HG03045 (cell line): ENCODE measurements at regions not wholly inside any gene's neighbourhood (a gene's known extent, or its start where the extent isn't known, plus 50 kb on each side); places are given as distances from the start of the nearest gene placed in this dataset.
"Not testable (repeated sequence)": the region's sequence is repeated elsewhere in the genome, so short reads cannot be mapped to it uniquely, and the experiment has no call there.

Experiments used
- ATAC-seq: cut with Tn5 transposase; IDR thresholded peaks from one replicate; pipeline ENCODE4 v1.9.1; 2021; ENCODE audit warnings: mild to moderate bottlenecking, moderate library complexity; ENCODE audit not compliant: unreplicated experiment

DNA sequence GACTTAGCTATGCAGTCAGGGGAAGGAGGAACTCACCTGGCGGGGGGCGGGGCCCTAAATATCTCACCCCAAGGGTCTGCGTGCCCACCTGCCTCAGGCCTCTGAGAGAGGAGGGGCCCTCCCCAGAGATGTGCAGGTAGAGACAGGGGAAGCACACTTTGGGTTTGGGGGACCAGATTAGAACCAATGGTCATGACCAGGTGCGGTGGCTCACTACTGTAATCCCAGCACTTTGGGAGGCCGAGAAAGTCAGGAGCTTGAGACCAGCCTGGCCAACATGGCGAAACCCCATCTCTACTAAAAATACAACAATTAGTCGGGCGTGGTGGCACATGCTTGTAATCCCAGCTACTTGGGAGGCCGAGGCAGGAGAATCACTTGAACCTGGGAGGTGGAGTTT lies 246.4 kb upstream of the TCERG1L start:
- not testable (repeated sequence) for ATAC-seq

DNA sequence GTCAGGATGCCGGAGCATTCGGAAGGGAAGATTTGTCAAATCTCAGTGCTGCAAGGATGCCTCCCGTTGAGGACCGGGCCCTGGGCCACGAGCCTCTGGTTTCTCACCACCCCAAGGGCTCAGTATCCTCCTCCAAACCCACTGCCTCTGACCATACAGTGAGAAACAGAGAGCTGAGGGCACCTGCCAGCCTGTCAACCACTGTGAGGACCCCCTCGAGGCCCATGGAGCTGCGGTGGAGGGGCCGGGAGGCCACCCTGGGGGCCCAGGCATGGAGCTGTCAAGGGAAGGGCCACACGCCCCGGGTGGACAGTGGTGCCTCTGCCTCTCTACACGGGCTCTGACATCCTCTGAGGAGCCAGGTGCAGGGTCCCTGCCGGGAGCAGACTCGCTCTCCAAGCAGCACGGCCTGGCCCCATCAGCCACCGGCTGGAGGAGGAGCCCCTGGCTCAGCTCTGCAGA lies 248.0 kb upstream of the TCERG1L start:
- ATAC-seq = no peak

DNA sequence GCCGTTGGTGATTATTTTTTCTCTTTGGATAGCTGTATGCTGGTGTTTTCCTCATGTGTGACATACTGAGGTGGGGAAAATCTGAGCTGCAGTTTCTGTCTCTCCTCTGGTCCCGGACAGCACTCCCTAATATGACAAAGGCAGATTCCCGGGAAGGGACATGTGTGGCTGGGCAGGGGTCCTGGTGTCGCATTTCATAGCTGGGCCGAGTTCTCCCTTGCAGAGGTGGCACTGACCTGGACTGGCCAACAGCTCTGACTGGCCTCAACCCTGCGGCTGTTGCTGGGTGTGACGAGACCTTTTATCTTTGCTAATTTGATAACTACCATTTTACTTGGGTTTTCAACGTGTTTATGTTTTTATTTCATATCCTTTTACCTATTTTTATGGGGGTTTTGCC lies 248.6 kb upstream of the TCERG1L start:
- ATAC-seq = no peak

DNA sequence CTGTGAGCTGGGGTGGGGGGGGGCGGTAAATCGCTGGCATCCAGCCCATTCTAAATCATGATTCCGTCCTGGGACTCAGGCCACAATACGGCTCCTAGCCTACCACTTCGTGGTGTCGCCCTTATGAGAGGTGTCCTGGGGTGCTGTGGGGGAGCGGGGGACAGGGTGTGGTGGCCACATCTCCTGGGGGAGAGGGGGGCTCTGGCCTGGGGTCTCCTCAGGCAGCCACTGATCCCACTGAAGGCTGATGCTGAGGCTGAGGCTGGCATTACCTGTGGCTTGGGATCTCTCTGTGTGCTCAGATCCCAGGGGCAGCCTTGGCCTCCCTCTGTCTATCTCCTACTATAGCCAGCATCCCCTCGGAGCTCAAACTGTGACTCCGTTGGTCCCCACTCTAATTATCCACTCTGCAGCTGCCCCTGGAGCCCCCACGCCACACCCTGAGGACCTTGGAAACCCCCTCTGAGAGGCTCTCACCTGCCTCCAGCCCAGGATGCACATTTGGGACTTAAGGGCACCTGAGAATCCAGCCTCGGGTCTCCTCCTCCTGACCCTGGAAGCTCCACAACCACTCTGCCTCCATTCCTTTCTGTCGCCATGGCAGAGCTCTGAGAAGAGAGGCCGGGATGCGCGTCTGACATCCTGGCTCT lies 249.3 kb upstream of the TCERG1L start:
- ATAC-seq = no peak

DNA sequence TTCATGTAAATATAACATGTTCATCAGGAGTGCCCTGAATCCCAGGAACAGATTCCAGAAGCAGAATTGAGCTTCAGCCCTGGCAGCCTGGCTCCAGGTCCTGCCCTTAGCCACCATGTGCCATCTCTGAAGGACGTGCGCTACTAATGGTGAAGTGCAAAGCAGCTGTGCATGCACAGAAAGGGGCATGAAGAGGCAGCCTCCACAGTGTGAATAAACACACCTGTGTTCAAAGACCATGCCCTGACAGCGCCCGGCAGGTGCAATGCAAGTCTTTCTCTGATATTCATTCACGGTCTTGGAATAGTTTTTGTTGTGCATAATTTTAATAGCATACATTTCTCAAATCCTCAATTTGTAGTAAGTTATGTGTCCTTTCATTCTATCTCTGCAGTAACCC lies 250.4 kb upstream of the TCERG1L start:
- ATAC-seq = no peak

DNA sequence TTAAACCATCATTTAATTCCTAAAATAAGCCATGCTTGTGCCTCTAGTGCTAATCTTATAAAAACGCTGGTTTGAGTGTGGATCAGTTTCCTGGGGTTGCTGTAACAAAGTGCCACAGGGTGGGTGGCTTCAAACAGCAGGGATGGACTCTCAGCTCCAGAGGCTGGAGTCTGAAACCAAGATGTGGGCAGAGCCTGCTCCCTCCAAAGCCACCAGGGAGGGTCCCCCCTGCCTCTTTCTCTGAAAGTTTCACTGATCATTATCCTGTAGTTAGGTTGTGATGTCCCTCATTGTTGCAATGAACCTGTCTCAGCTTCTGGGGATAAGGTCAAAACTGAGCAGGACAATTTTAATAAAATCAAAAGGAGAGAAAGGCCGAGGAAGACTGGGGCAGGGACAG lies 251.9 kb upstream of the TCERG1L start:
- ATAC-seq = no peak

DNA sequence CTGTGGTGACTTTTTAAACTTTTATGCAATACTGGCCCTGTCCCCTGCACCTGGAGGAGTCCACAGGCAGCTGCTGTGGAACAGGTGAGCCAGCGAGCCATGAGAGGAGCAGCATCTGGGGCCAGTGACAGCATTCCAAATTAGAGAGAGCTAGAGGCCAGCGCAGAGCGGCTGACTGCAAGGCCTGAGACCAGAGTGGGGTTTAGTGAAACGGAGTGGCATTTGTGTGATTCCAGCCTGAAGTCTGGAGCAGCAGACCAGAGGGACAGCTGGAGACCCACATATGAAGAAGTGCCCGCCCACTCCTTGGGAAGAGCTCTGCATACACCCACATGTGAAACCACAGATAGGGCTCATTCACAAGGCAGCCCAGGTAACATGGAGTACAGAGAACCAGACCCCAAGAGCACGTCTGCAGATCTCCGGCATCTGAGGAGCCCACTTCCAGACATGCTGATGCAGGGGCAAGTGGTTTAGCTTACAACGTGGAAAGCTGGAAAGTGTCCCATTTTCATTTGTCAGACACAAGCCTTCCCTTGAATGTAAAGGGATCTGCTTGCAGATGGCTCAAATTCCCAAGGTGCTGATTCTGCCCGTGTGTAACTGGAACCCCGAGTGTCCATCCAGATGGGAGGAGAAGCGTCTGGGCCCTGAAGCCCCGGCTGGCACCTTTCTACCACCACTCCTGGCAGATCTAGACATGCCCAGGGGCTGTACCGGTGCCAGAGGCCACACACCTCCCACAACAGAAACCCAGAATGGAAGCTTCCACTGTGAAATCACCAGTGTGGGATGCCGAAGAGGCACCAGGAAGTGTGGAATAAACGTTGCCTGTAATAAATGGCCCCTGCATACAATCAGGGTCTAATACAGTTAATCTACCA lies 256.0 kb upstream of the TCERG1L start:
- no peak for ATAC-seq

DNA sequence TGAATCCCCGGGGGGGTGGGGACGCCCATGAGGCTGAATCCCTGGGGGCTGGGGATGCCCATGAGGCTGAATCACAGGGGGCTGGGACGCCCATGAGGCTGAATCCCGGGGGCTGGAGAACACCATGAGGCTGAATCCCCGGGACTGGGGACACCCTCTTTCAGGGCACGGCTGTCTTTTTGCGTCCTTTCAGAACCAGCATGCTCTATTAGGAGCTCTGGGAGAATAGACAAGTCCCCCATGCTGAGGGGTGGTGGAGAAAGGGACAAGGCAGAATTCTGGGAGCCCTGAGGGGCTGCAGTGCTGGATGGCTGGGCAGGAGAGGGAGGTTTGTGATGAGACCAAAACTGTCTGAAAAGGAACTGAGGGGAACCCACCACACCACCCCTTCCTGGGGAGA lies 257.3 kb upstream of the TCERG1L start:
- ATAC-seq = no peak

DNA sequence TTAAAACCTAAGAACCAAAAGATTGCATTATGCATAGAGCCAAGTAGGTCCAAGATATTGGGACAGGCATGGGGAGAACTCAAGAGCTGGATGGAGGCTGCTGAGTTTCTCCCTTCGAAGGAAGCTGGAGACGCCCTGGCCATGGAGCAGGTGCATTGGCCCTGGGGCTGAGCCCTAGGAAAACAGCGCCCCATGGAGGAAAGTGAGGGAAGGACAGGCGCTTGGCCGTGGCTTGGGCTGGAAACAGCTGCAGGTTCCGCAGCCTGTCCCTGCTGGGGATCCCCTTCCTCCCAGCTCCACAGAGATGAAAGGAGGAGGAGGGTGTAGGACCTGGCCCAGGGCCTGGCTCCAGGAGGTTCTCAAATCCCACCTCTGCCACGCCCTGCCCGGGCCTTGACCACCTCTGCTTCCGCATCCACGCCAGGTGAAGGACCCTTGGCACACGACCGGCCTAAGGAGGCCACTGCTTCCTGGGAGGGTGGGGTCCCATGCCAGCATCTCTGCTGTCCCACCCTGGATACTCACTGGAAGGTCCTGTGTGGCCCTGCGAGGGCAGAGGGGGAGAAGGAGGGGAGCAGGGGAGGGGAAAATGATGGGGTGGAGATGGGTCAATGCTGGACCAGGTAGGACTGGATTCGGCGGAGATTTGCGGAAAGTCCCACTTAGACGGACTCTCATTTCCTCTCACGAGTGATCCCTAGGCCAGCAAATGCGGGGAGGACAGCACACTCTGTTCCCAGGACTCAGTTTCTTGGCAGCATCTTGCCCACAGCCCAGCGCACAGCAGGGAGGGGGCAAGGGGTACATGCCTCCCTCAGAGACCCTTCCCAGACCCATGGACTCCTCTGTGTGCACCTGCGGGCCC lies 258.6 kb upstream of the TCERG1L start:
- no peak for ATAC-seq

DNA sequence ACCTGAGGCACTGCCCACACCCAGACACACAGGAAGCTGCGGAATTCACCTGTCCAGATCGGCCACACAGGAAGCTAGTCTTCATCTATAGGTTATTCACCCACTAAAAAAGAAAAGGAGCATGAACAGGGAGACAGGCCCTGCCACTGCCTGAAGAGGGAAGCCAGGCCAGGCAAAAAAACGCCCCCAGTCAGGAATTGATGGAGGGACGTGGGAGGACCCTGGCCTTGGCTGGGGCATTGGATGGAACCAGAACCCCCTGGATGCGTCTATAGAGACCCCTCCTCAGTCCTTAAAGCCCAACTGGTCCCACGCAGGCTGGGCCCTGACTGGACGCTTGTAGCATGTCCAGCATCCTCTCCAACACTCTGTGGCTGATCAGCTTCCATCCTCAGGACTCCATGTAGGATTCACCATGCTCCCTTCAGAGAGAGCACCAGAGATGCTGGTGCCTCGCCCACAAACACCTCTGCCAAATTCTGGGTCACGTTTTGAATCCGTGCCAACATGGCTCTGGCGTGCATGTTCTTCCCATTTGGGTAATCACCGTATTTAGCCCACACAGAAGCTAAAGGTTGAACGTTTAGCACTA lies 259.3 kb upstream of the TCERG1L start:
- ATAC-seq = no peak

DNA sequence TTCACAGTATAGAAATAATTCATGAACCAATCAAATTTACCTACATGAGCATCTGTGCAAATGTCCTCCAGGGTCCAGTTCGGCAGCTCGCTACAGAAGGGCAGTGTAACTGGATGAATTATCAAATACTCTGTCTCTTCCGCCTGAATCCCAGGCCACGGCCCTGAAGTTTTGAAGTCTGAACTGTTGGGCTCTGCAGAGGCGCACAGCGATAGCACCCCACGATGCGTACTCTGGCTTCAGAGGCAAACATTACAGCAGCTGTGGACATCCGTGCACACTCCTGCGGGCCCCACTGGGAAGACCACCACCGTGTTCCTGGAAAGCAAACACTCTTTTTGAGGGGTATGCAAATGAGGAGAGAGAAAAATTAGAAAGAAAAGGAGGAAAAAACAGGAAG lies 259.8 kb upstream of the TCERG1L start:
- no peak for ATAC-seq

DNA sequence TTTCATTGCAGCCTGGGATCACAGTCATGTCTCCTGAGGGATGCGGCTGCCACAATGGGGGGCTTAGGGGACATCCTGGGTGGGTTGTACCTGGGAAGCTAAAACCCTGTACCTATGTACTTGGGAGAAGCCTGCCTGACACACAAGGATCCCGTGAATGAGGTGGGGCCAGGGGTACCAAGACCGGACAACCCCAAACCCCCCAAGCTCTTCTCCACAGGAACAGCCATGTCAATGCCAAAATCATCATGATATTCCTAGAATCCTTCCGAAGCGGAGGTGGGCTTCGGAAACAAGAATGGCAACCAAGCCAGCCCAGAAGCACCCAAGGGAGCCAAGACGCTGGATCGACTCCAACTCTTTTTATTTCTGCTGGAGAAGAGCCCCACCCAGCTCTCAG lies 260.3 kb upstream of the TCERG1L start:
- no peak for ATAC-seq

DNA sequence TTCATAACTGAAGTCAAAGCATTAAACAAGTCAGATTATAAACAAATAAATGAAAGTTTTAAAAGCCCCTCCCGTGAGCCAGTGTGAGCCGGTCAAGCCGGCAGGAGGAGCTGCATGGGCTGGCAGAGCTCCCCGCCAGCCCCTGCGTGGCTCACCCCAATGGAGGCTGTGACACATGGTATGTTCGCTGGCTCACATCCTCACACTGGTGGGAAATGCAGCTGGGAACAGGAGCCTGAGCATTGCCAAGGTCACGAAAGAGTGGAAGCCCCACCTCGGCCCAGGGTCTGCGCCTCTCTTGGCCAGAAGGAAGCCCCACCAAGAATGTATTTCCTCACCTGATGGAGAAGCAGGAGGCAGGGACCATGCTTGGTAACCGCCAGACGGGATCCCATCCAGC lies 261.7 kb upstream of the TCERG1L start:
- no peak for ATAC-seq

DNA sequence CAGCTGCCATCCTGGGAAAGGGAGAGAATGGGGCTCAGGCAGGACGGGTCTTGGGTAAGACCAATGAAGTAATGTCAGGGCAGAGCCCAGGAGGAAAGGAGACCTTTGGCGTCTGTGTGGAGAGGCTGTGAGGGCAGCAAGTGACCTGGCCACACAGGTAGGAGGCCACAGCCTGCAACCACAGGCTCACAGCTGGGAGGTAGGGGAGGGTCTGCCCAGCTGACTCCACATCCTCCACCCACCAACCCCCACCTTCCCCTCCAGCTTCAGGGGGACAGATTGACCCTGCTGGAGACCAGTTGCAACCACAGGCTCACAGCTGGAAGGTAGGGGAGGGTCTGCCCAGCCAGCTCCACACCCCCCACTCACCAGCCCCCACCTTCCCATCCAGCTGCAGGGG lies 262.2 kb upstream of the TCERG1L start:
- ATAC-seq = no peak

DNA sequence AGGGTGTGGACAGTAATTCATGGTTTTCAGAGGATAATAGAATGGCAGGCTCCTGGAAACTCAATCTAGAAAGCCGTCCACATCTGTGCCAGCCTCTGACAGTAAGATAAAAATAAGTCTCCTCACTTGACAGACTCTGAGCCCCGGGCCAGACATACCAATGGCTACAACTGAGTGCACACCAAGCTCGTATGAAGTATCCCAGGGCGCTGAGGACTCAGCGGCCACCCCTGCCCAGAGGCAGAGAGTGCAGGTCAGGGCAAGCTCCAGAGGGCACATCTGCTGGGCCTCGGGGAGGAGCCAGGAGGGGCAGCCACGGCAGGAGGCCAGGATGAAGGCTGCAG lies 262.8 kb upstream of the TCERG1L start:
- ATAC-seq = no peak

DNA sequence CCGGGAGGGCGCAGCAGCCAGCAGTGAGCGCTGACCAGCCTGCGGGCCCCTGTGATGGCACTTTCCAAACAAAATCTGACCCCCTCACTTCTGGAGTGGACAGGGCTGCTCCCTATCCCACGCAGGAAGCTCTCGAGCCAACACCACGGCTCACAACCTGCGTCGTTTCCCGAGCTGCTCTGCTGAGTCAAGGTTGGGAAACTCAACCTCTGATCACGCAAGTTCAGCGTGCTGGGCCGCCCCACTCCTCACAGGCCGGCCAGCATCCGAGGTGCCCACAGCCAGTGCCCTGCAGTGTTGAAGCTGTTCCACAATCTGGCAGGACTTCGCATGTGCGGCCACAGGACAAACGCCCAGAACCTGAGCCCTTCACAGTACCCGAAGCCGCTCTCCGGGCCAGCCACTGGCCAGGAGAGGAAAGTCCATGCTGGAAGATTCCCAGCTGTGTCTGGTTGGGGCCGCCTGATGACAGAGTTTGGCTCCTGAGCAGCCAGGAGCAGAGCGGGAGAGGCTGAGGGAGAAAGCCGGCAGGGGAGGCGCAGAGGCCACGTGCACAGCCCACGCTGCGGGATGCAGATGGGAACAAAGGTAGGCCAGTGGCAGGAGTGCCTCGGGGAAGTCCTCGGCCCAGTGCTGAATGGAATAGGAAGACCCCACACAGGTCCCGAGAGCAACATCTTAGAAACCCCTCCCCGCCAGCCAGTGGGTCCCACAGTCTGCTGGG lies 263.3 kb upstream of the TCERG1L start:
- ATAC-seq = no peak

DNA sequence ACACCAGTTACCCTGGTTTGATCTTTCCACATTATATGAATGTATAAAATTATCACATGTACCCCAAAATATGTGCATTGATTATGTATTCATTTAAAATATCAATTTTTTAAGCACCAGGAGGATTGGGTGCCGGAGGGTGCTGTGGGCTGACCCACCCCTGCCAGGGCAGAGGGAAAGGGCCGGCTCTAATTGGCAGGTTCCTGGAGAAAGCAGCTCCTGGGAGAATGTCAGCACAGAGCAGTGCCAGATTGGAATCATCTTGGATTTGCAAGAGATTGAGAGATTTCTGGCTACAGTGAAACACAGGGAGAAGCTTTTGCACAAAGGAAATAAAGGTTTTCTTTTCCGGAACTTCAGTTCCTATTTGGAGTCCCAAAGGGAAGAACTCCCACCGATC lies 264.4 kb upstream of the TCERG1L start:
- ATAC-seq = no peak

DNA sequence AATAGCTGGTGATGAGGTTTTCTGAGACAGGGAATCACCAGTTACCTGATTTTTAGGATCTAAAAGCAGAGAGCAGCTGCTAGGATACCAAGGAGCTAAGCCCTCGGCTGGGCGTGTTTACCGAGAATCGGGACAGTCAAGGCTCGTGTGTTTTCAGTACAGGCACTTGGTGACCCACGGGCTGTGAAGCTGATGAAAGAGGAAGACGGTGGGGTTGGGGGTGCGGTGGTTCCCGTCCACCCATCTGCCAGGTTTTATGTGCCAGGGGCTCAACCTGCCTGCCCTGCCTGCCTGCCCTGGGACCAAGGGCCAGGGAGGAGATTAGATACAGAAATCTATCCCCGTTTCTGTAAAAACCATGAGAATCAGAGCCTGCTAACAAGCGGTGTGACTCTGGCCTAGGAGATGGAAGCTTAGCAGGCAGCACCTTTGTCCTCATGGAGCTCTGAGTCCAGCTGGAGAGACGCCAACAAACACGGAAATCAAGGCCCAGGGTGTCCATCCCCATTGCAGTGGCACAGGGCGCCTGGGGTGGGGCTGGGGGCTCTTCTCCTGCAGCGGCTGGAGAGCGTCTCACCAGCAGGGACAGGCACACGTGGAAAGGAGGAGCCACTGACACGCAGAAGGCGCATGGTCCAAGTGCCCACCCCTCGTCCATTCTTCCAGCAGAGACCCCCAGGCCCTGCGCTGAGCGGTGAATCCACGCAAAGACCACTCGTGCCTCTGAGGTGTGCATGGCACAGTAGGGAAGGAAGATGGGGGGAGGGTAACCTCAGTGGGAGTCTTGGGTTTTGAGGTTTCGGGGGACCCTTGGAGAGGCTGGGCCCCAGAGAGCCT lies 265.0 kb upstream of the TCERG1L start:
- no peak for ATAC-seq

DNA sequence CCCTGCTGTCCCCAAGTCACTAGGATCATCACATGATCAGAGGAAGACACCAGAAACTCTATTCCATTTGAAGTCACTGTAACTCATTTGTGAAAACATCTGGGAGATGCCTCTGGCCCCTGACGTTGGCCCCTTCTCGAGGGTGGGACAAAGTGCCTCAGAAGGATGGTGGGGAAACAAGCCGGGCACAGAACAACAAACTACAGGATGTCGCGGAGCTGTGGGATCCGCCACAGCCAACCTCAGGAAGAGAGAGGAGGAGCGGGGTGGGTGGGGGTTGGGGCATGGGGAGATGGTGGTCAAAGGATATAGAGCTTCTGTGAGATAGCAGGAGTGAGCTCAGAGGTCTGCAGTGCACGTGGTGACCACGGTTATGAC lies 265.6 kb upstream of the TCERG1L start:
- no peak for ATAC-seq
